Right atrium auricular region (tissue), 2 donors: ENCODE measurements at regions not wholly inside any gene's neighbourhood (a gene's known extent, or its start where the extent isn't known, plus 50 kb on each side); places are given as distances from the start of the nearest gene placed in this dataset.

Experiments
- DNase-seq: peaks from one replicate; pipeline ENCODE4 v3.0.0-alpha.2; 2019; ENCODE audit warnings: low spot score
- H3K27ac ChIP-seq, 2 donors: fragments of 200-600 bp; sonication (generic); 1 replicate in 1 of 2; 2 replicates in 1 of 2; pipeline ENCODE4 v1.5.1; 2016 to 2019
- H3K27me3 ChIP-seq, 2 donors: fragments of 200-600 bp; sonication (generic); one replicate each; pipeline versions ENCODE4 v1.5.1 to v1.6.0; 2017 to 2019
- H3K36me3 ChIP-seq: fragments of 200-600 bp; sonication (generic); one replicate; pipeline ENCODE4 v1.5.1; 2016
- H3K4me1 ChIP-seq, 2 donors: fragments of 200-600 bp; sonication (generic); one replicate each; pipeline versions ENCODE4 v1.5.1 to v1.6.0; 2017 to 2019
- H3K4me3 ChIP-seq, 2 donors: fragments of 200-600 bp; sonication (generic); 1 replicate in 1 of 2; 2 replicates in 1 of 2; pipeline ENCODE4 v1.5.1; 2017 to 2019; ENCODE audit warnings: mild to moderate bottlenecking in 1 of 2, moderate library complexity in 1 of 2
- H3K9me3 ChIP-seq, 2 donors: fragments of 200-600 bp; sonication (generic); one replicate each; pipeline ENCODE4 v1.5.1; 2019
- TF ChIP-seq, protein P1 (sequence below), 2 donors: fragments of 200-600 bp; sonication (generic); IDR thresholded peaks; one replicate each; pipeline ENCODE4 v1.5.1; 2019; ENCODE audit warnings: antibody characterized with exemption in 2 of 2

DNA sequence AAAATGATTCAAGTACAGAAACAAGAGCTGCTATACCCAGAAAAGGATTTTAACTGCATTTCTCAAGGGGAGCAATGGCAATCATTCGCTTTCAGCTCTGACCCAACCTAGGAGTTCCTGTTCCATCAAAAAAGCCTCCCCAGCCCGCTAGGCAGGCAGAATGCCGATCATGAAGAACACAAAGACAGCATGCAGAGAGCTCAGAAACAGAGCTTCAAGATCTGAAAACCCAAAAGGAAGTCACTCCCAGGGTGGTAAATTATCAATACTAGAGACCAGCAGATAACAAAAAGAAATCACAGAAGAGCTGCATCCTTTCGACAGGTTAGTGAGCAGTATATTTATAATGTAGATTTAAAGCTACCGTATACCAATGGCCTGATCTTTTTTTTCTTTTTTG is 84.8 kb upstream of the CRIM1 start:
- Histone ChIP-seq H3K4me1 (no peaks in the 10 kb centered on the region), H3K36me3 (no peaks in the 10 kb centered on the region), H3K27ac (no peak overlapping the region), H3K27me3 (no peaks in the 10 kb centered on the region), H3K4me3 (no peak overlapping the region), H3K9me3 (peaks cover 0 to 16% of the 10 kb centered on the region in 2 donors)
- TF ChIP-seq, protein P1, sequence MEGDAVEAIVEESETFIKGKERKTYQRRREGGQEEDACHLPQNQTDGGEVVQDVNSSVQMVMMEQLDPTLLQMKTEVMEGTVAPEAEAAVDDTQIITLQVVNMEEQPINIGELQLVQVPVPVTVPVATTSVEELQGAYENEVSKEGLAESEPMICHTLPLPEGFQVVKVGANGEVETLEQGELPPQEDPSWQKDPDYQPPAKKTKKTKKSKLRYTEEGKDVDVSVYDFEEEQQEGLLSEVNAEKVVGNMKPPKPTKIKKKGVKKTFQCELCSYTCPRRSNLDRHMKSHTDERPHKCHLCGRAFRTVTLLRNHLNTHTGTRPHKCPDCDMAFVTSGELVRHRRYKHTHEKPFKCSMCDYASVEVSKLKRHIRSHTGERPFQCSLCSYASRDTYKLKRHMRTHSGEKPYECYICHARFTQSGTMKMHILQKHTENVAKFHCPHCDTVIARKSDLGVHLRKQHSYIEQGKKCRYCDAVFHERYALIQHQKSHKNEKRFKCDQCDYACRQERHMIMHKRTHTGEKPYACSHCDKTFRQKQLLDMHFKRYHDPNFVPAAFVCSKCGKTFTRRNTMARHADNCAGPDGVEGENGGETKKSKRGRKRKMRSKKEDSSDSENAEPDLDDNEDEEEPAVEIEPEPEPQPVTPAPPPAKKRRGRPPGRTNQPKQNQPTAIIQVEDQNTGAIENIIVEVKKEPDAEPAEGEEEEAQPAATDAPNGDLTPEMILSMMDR (IDR thresholded peaks at IDR 0.05), result no peak
- no peak for DNase-seq

DNA sequence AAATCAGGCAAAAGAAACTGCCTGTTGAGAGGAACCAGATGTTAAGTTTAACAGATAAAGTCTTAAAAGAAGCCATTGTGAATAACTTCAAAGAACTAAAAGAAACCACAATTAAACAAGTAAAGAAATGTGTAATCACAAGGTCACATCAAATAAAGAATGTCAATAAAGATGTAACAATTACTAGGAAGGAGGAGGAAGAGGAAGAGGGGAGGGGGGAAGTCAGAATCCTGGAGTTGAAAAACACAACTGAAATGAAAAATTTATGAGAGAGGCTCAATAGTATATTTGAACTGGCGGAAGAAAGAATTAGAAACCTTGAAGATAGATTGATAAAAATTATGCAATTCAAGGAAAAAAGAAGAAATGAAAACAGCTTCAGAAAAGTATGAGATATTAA is 88.4 kb upstream of the CRIM1 start:
- DNase-seq, result no peak
- Histone ChIP-seq H3K27ac (no peak overlapping the region), H3K4me3 (no peak overlapping the region), H3K27me3 (no peaks in the 10 kb centered on the region), H3K4me1 (no peaks in the 10 kb centered on the region), H3K36me3 (no peaks in the 10 kb centered on the region), H3K9me3 (peaks cover 0 to 16% of the 10 kb centered on the region in 2 donors)
- TF ChIP-seq, protein P1 (IDR thresholded peaks at IDR 0.05), result no peak

DNA sequence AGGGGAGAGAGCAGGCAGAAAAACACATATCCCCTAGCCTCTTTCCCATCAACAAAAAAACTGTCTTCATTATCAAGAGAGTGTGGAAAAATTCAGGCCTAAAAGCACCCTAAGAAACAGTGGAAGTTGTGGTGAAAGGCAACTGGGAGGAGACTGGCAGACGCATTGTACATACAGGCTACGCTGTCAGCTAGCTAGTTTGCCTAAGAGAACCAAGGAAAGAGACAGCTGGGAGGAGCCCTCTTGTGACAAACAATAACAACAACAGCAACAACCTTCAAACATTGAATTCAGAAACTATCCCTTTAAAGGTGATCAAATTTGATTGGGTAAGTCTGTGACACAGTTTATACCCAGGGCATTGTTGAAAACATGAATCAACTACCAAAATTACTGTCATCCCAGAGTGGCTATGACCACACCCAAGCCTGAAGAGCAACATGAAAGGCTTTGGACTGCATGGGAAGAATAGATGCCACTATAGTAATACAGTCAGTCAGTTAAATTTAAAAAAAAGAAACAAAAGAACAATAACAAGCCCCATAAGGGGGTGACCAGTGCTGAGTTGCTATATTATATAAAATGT is 88.9 kb upstream of the CRIM1 start:
- no peak for DNase-seq
- TF ChIP-seq, protein P1 (IDR thresholded peaks at IDR 0.05), result no peak
- Histone ChIP-seq H3K4me3 (no peak overlapping the region), H3K4me1 (no peaks in the 10 kb centered on the region), H3K27me3 (no peaks in the 10 kb centered on the region), H3K27ac (no peak overlapping the region), H3K9me3 (peaks cover 0 to 16% of the 10 kb centered on the region in 2 donors), H3K36me3 (no peaks in the 10 kb centered on the region)

DNA sequence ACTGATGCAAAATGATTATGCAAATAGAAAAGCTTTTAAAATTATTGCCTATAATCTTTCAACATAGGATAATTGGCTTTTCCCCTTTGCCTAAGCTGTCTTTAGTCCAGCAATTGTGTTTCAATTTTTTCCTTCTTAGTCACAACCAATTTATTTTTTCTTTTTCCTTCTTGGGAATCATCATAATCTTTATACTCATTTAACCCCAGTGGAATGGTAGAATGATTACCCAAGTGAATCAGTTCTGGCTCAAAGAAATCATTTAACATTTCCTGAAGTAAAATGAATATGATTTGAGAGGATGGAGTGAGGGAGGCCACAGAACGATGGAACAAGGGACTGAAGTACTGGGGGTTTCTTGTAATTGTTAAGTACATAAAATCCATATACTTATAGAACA is 93.0 kb upstream of the CRIM1 start:
- no peak overlapping the region for H3K27ac ChIP-seq
- TF ChIP-seq, protein P1 (IDR thresholded peaks at IDR 0.05), result no peak
- no peak for DNase-seq
- no peaks in the 10 kb centered on the region for H3K27me3 ChIP-seq
- no peaks in the 10 kb centered on the region for H3K36me3 ChIP-seq
- no peaks in the 10 kb centered on the region for H3K4me1 ChIP-seq
- no peak overlapping the region for H3K4me3 ChIP-seq
- peaks cover 0 to 12% of the 10 kb centered on the region in 2 donors for H3K9me3 ChIP-seq

DNA sequence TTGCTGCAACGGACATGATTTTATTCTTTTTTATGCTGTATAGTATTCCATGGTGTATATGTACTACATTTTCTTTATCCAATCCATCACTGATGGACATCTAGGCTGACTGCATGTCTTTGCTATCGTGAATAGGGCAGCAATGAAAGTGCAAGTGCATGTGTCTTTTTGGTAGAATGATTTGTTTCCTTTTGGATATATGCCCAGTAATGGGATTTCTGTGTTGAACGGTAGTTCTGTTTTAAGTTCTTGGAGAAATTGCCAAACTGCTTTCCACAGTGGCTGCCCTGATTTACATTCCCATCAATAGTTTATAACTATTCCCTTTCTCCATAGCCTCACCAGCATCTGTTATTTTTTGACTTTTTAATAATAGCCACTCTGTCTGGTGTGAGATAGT is 99.7 kb upstream of the CRIM1 start:
- peaks cover 0 to 7% of the 10 kb centered on the region in 2 donors for H3K9me3 ChIP-seq
- H3K4me3 ChIP-seq, result no peak overlapping the region
- no peaks in the 10 kb centered on the region for H3K4me1 ChIP-seq
- TF ChIP-seq, protein P1 (IDR thresholded peaks at IDR 0.05), result no peak
- no peak for DNase-seq
- no peaks in the 10 kb centered on the region for H3K36me3 ChIP-seq
- H3K27me3 ChIP-seq, result no peaks in the 10 kb centered on the region
- H3K27ac ChIP-seq, result no peak overlapping the region

DNA sequence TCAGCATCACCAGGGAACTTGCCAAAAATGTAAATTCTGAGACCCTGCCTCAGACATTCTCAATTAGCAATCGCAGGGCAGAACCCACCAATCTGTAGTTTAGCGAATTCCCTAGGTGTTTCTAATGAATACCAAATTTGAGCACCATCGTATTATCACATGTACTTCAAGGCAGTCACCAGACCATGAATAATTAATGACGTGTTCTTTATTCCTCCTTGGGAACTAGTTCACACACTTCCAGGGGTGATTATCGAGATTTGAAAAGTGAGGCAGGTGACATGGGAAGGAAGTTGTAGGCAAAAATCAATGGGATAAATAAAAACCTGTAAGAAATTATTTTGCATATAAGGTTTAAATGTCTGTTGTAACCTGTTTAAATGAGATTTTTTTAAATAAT is 102.5 kb upstream of the CRIM1 start:
- TF ChIP-seq, protein P1 (IDR thresholded peaks at IDR 0.05), result no peak

More for the DNA sequence above, 102.5 kb upstream of the CRIM1 start:
- no peaks in the 10 kb centered on the region for H3K27me3 ChIP-seq
- no peak overlapping the region for H3K27ac ChIP-seq
- peaks cover 0 to 7% of the 10 kb centered on the region in 2 donors for H3K9me3 ChIP-seq
- DNase-seq, result no peak
- H3K36me3 ChIP-seq, result no peaks in the 10 kb centered on the region
- H3K4me1 ChIP-seq, result no peaks in the 10 kb centered on the region
- no peak overlapping the region for H3K4me3 ChIP-seq
